ENCODE measurements at regions not wholly inside any gene's neighbourhood (a gene's known extent, or its start where the extent isn't known, plus 50 kb on each side); places are given as distances from the start of the nearest gene placed in this dataset.
"Not testable (repeated sequence)": the region's sequence is repeated elsewhere in the genome, so short reads cannot be mapped to it uniquely, and the experiment has no call there.

GRCh38 chr10:29229258-29229705, 59.6 kb upstream of the LYZL1 start:
- no peak for DNase-seq

- DNase-seq = not testable (repeated sequence)
These were observed 52.0 kb upstream of the LYZL1 start for GRCh38 chr10:29236910-29237309.

- DNase-seq = no peak
These were observed 51.1 kb upstream of the LYZL1 start for GRCh38 chr10:29237786-29238185.

GRCh38 chr10:29238523-29239135, 50.2 kb upstream of the LYZL1 start:
- DNase-seq = no peak

Data from KG1 (cell line).